CD4-positive, alpha-beta T cell treated with Interleukin-1 beta for 1 hour (primary cell): ENCODE measurements at regions not wholly inside any gene's neighbourhood (a gene's known extent, or its start where the extent isn't known, plus 50 kb on each side); places are given as distances from the start of the nearest gene placed in this dataset.

ENCODE experiments used
- DNase-seq, 2 donors: peaks; one replicate each; pipeline ENCODE4 v3.0.0-alpha.2; 2020 to 2022

DNA sequence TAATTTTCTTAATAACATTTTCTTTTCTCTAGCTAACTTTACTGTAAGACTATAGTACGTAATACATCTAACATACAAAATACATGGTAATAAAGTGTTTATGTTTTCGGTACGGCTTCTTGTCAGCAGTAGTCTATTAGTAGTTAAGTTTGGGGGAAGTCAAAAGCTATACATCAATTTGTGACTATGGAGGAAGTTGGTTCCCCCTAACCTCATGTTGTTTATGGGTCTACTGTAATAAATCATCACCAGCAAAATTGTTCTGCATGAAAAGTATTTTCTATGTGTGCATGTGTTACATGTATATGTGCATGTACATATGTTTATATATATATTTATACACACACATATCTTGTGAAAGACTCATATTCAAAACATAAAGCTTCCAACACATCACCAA, 303.0 kb downstream of the TRIB2 start:
- DNase-seq: no peak

DNA sequence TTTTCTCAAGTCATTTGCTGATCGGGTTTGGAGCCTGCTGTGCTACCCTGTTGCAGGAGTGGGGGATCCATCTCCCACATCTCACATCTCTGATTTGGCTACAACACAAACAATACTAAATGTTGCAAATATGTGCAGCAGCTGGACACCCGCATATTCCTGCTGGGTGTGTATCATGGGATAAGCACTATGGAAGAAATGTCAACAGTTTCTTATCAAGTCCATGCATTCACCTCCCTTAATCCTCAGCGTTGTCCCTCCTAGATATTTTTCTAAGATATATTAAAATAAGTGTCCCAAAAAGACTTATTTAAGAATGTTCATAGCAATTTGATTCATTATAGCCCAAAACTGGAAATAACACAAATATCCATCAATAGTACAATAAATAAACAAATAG, 303.7 kb downstream of the TRIB2 start:
- DNase-seq: no peak

DNA sequence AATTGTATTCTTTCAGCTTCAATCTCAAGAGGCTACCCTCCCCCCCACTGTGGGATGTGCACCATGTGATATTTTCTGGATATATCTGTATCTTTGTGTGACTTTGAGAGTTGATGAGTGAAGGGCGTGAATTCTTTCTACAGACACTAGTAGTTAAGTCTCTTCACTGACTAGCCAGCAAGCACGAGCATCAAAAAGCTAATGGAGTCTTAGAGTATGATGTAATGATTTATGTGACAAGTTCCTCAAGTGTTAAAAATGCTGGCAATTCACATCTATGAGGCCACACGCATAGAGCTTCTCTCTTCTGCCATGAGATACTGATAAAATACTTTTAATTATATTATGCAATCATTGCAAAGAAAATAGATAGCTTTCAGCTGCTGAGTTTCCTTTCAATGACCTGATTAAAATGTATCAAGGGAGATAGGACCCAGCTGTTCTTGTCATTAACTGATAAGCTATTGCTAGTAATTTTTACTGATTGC, 304.8 kb downstream of the TRIB2 start:
- DNase-seq: no peak

DNA sequence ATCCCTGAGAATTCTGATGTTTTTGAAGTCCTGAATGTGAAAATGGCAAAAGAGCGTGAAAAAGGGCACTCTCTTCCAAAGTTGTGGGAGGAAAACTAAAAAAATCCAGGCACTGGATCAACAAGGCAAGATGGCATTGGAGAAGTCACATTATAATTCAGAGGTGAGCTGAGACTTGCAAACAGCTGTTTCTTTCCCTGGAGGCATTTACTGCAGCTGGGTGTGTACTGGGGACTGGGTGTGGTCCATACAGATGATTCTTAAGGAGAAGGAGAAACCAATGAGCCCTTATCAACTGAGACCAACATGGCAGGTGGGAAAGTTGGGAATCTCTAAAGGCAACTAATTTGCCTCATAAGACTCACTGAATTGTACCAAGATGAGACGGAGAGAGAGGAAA, 313.9 kb downstream of the TRIB2 start:
- no peak for DNase-seq

DNA sequence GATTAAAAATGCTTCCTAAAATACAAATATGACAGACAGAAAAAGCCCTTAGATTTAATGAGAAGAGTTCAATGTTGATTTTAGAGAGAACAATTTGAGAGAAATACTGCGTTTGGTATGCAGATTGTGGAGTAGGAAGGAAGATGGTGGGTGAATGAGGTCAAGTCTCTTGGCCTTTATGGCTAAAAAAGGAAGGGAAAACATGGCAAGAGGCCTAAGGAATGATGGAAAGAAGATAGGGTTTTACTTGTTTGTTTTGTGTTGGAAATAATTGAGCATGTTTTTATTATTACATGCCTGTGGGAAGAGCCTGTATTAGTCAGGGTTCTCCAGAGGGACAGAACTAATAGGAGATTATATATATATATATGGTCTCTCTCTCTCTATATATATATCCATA, 318.1 kb downstream of the TRIB2 start:
- DNase-seq: no peak

DNA sequence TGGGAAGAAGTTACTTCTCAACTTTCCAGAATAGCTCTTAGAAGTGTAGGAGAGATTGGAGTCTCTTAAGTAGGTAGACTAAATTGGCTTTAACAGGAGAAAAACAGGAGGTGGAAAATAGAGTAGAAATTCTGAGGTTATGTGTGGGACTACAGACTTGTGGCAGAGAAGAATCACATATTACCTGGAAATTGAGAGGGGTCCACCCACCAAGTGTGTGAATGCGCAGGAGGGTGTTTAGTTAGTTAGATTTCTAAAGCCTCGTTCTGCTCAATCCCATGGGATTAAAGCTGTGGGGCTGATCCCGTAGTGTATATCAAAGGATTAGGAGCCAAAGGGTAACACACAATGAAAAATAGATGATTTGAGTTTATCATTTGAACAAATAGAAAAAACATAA, 319.1 kb downstream of the TRIB2 start:
- no peak for DNase-seq

DNA sequence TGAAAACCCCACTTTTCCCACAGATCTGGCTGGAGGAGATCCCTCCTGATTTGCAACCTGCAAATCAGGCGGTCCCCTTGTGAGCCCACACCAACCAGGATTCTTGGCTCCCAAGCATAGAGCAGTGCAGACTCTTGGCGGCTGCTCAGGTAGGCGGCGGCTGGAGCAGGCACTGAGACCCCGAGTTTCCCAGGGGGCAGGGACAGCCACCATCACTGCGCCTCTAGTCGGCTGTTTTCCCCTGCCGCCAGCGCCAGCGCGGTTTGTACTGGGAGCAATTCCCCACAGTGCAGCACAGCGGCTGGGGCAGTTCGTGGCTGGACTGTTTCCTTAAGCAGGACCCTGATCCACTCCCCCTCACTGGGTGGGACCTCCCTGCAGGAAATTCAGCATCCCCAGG, 323.3 kb downstream of the TRIB2 start:
- no peak for DNase-seq

DNA sequence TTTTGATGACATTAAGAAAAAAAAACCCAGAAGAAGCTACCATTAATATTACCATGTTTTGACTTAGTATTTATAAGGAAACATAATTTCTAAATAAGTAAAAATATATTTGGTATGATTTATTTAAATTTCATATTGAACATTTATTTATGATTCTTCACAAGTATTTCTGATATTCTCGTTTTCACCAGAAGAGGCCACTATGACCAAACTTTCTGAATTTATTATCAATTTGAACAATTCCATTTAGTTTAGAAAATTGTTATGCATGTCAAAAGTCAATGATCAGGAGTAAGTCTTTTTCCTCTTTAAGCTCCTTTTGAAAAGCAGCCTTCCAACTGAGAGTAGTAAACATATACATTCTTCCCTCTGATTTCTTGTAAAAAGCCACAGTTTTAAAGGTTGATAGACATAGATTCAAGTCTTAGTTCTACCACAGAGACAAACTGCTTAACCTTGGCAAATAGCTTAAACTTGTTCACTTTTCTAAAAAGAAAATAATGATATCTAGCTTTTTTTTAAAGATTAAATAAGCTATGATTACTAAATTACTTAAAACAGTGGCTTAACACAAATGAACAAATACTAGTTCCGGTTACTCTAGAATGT, 329.9 kb downstream of the TRIB2 start:
- no peak for DNase-seq

DNA sequence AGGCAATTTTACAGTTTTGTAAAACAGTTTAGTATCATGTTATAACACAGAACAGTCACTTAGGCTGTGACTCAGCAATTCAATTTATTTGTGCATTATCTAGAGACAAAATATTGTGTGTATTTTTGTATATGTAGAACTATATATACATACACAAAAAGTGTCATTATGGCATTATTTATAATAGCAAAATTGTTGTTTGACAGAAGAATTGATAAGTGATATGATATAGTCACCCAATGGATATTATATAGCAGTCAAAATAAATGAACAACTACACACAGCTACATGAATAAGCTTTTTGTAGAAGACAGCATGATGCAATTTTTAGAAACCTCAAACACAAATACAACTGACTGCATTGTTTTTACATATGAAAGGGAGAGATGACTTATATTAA, 334.0 kb downstream of the TRIB2 start:
- DNase-seq: no peak

DNA sequence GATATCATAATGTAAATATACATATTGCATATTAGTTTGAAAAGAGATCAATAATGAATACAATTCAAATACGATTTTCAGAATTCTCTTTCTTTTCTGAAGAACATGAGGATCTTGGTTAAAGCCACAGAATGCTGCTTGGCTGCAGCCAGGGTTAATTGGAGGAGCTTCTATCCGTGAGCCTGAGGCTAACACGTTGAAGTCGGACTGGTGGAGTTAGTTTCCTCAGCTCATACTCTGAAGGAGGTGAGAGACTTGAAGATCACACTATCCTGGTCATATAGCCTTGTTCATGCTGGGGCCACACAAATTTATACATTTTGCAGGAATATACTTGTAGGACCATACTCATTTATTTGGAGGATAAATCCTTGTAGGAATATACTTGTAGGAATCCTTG, 335.8 kb downstream of the TRIB2 start:
- no peak for DNase-seq

DNA sequence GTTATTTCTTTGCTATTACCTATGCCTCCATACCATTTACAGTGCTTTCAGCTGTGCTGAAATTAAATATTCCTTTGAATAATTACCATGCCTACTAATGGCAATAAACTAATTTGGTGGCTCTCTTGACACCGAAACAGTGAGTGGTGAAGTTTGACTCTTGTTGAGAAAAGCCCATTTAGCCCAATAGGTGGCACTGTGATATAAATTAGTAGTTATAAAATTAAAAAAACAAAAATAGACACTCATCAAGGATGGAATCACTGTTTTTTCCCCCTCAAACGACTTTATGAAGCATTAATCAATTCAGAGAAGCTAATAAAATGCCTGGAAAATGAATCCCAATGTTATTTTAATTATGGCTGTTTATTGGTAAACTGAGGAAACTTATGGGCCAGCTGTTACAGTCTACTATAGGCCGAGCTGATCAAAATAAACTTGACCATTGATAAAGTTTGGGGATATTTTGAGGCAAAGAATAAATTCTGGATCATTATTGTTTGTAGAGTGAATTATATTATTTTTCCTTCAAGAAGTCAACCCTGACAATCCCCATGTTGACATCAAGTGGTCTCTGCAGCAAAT, 339.6 kb downstream of the TRIB2 start:
- peak in 1 of 2 donors; percentile 2 for DNase-seq

DNA sequence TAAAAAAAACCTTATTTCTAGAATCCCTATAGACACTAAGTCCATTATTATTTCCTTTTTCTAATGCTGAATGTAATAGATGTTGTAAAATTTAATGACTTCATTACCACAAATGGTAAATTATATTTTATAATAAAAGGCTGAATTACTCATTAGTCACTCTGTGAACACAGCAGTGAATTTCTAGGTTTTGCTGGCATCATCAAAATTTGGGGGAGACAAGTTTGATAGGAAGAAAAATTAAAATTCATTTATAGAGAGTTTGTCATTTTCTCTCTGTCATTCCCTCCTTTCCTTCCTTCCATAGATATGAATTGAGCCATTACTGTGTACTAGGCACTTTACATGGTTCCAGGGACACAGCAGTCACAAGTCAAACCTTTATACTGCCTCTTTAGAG, 340.9 kb downstream of the TRIB2 start:
- no peak for DNase-seq

DNA sequence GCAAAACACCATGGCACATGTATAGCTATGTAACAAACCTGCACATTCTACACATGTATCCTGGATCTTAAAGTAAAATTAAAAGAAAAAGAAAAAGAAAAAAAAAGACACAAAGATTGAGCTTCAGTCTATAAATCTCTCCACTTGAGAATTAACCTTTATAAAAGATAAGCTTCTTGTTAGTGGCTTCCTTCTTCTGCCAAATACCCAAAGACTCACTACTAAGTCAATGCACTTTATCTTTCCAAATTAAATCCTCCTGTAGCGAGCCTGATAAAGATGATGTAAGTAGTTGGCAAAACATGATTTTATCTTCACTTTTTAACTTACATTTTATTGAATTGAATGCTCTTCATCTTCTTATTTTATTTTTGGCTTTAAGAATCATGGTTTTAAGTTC, 349.9 kb downstream of the TRIB2 start:
- no peak for DNase-seq

DNA sequence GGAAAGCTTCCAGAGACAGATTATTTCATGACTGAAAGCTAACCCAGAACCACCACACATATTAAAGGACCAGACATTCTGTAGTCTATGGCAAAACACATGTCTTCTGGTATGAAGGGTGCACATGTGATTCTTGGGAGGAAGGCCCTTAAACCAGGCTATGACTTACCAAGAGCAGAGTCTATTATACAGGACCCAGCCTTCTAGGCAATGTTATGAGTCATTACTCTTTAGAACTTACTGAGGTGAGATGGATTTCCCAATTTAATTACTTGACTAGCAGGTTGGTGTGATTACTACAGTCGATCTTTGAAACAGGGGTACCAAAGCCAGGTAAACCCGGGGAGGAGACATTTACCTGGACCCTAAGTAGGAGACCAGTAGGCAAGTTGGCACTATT, 350.8 kb downstream of the TRIB2 start:
- no peak for DNase-seq

DNA sequence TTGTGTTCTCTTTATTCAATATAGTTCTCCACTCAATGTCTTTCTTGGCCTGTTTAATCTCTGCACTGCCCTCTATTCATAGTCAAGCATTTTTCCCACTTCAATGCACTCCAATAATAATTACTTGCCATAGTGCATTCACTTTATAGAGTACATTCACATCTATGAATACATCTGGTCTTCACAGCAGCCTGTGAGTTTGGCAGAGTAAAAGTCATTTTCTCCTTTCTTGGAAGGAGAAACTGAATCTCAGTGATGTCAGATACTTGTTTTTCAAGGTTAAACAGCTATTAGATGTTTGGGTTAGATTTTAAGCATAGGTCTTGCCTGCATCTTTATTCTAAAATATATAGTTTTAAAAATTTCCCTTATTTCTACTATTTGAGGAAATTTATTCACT, 373.2 kb downstream of the TRIB2 start:
- DNase-seq: no peak

DNA sequence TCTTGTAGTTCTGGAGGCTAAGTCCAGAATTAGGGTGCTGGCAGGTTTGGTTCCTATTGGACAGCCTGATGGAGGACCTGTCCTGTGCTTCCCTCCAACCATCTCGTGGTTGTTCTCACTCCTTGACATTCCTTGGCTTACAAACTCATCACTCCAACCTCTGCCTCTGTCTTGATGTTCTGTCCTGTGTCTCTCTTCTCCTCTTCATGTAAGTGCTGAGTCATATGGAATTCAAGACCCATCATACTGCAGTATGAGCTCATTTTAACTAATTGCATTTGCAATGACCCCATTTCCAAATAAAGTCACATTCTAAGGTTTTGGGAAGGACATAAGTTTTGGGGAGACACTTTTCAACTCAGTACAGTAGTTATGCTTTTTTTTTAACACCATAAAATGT, 374.7 kb downstream of the TRIB2 start:
- no peak for DNase-seq

DNA sequence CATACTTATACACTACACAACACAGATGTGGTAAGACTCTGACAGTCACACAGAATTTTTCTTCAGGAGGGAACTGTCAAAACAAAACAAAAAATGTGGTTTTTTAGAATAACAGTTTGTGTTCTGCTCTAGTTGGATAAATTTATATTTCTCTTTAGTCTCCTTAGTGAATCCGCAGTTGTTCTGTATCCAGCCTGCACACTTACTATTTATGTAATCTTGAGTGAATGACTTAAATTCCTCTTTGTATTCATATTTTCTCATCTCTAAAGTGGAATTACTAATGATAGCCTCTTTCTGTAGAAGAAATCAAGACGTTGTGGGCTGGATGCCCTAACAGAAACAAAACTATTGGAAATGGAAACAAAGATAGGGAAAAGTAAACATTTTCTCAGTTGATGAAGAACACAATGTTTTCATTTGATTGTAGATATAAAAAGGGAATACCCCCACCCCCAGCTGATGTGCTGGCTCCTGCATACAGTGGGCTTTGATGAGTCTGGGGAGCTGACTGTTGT, 375.2 kb downstream of the TRIB2 start:
- DNase-seq: no peak

DNA sequence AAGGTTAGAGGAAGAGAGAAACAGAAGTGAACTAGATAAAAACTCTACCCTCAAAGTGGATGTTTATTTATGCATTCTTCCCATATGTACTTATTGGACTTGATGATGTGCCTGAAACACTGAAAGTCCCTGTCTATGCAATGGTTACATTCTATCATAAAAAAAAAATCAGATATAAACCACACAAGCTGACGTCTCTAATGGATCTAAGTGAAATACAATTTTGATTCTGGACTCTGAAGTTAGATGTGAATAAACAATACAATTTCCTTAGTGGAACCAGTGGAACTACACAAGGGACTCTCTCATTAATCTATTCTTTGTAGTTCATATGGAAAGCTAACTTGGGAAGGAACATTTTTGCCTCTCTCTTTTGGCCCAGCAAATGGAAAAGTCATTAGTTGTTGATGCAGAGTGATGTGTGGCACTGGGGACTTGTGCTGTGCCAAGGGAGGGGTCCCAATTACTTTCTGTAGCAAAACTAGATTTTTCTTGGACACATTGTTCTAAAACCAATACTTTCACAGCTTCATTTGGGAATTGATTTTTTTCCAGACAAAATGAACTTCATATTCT, 376.8 kb downstream of the TRIB2 start:
- no peak for DNase-seq

DNA sequence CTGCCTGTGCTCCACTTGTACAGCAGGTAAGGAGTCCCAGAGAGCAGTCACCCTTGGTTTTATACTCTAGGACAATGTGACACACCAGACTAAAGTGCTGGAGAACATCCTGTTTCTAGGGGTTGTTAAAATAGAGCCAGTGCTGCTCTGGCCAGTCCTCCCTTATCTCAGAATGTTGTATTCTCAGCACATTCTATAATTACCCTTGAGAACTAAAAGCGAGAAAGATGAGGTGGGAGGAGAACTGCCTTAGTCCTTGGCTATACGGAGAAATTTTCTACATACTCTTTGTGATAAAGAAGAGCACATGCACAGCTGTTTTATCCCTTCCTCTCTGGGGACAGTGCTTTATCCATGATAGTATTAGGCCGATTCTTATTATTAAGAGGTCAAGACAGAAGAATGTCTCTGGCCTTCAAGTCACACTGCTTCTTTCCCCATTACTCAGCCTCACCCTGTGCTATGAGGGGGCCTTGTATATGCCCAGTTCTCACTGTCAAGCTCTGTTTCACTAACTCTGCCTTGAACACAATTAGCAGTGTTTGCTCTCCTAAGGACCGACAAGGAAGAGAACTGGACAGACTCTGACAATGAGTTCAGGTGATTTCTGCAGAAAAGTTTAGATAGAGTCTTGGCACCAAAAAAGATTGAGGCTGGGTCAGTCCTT, 385.8 kb downstream of the TRIB2 start:
- DNase-seq: no peak

DNA sequence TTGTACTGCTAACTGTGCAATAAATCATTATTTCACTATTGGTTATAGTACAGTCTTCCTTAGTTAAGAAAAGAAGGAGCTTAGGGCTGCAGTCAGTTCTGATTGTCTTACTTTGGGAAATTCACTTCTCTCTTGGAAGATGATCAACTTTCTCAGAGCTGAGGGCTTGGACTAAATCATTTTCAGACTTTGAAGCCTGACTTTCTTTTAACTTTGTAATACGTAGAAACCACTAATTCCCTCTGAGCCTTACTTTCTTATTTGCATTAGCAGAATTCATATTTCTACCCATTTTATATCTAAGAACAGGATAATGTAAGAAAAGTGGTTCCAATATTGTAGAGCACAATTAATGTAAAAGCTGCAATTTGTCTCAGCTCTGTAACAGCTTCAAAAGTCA, 386.4 kb downstream of the TRIB2 start:
- no peak for DNase-seq

DNA sequence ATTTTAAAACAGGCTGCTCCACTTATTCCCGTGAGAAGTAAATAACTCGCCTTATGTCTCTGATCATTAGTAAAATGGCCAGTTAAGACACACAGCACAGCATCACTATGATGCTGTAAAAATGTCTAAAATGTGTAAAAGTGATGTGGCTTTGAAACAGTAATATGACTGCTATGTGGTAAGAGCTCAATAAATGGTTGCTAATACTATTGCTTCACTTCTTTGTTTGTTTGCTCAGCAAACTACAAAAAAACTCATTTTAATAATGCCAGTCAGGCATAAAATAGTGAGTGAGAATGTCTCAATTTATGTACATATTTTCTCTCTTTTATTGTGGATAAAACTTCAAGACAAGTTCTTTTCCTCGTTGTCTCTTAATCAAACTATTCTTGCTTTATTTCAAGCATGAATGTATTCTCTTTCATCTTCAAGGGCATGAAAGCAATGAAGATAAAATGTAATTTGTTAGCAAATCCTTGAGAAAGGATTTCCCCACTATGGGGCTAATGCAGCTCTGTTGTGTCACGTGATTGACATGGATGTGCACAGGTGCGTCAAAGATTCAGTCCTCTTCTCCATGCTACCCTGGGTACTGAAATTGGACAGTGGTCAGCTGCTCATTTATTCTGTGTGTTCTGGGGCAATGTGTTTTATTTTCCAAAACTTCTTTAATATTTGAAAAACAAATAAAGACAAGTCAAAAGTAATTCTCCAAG, 387.2 kb downstream of the TRIB2 start:
- DNase-seq: no peak

DNA sequence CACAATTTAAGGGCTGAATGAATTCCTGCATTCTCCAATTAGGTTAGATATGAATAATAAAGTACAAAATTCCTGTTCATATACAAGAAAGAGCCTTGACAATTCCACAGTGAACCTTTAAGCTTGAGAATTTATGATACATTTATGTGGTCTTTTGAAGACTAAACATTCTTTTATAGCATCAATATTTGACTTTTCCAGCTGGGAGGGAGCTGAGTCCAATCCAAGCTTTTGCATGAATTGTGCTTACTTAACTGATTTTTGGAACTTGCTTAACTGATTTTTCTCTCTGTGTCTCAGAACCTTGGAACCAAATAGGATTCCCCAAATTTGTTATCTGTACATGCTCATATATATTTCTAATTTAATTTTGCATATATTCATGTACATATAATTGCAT, 388.0 kb downstream of the TRIB2 start:
- DNase-seq: no peak

DNA sequence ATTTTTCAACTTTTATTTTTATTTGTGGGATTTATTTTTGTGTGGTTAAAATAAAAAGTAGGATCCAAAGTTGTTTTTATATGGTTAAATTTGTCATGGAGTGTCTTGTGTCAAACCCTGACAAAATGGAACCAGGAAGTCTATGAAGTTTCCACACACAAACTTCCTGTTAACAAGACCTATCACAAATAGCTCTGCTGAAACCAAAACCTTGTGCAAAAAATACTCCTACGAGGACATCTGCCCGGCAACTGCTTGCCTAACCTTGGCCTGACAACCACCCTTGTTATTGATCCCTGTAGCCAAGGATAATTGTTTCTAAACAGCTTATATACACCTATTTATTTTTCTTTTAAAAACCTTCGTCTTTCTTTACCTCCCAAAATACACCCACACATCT, 389.6 kb downstream of the TRIB2 start:
- DNase-seq: no peak
